Thyroid gland (tissue), 4 donors: ENCODE measurements at regions not wholly inside any gene's neighbourhood (a gene's known extent, or its start where the extent isn't known, plus 50 kb on each side); places are given as distances from the start of the nearest gene placed in this dataset.

ENCODE experiments used
- POLR2A ChIP-seq, 2 donors: fragments of 450-650 bp; IDR thresholded peaks; one replicate each; pipeline ENCODE4 v1.6.1; 2017; ENCODE audit warnings: antibody characterized with exemption in 2 of 2, mild to moderate bottlenecking in 2 of 2, moderate library complexity in 1 of 2
- TF ChIP-seq, protein P1 (sequence below), 6 experiments: fragments of 200-600 bp in 3 of 6; fragments of 450-650 bp in 3 of 6; sonication (generic) in 3 of 6; IDR thresholded peaks; one replicate each; pipeline ENCODE4 v1.5.1; 2016 to 2019; ENCODE audit warnings: antibody characterized with exemption in 6 of 6, mild to moderate bottlenecking in 2 of 6, inconsistent platforms in 1 of 6, moderate library complexity in 1 of 6

DNA sequence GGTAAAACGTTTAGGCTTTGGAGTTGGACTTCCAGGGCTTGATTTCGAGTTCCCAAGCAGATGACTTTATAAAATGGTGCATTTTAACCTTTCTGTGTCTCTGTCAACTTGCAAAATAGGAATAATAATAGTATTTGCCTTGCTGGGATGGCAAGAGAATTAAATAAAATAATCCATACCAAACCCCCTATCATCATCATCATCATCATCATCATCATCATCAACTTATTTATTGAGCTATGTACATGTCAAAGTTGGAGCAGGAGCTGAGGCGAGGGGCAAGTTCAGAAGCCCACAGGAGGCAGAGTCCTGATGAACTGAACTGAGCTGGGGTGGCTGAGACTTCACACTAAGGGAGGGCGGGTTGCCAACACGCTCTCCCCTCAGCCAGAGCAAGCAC is 51.7 kb upstream of the KCNMA1 start:
- TF ChIP-seq, protein P1, sequence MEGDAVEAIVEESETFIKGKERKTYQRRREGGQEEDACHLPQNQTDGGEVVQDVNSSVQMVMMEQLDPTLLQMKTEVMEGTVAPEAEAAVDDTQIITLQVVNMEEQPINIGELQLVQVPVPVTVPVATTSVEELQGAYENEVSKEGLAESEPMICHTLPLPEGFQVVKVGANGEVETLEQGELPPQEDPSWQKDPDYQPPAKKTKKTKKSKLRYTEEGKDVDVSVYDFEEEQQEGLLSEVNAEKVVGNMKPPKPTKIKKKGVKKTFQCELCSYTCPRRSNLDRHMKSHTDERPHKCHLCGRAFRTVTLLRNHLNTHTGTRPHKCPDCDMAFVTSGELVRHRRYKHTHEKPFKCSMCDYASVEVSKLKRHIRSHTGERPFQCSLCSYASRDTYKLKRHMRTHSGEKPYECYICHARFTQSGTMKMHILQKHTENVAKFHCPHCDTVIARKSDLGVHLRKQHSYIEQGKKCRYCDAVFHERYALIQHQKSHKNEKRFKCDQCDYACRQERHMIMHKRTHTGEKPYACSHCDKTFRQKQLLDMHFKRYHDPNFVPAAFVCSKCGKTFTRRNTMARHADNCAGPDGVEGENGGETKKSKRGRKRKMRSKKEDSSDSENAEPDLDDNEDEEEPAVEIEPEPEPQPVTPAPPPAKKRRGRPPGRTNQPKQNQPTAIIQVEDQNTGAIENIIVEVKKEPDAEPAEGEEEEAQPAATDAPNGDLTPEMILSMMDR (IDR thresholded peaks at IDR 0.05), result no peak
- no peak for TF ChIP-seq POLR2A (IDR thresholded peaks at IDR 0.05)
